ENCODE measurements at regions not wholly inside any gene's neighbourhood (a gene's known extent, or its start where the extent isn't known, plus 50 kb on each side); places are given as distances from the start of the nearest gene placed in this dataset.

GRCh38 chr2:238567067-238567855 lies 140.5 kb downstream of the ASB1 start:
- TF ChIP-seq POLR2A (IDR thresholded peaks at IDR 0.05) (no peak), POLR2AphosphoS5 (IDR thresholded peaks at IDR 0.05) (no peak), CTCF (IDR thresholded peaks at IDR 0.05 in 8 of 11, conservative IDR thresholded peaks at IDR 0.05 in 3 of 11) (no peak)

Measured in spleen (tissue), 7 donors.